Neural cell (in vitro differentiated cells): ENCODE measurements at regions not wholly inside any gene's neighbourhood (a gene's known extent, or its start where the extent isn't known, plus 50 kb on each side); places are given as distances from the start of the nearest gene placed in this dataset.

Source experiments
- EP300 ChIP-seq: fragments of 450-650 bp; conservative IDR thresholded peaks from 2 replicates; pipeline ENCODE4 v1.6.1; 2014; ENCODE audit warnings: antibody characterized with exemption, mild to moderate bottlenecking, moderate library complexity; ENCODE audit not compliant: poor library complexity, severe bottlenecking
- EZH2 ChIP-seq: fragments of 200-600, 300-800 bp; shearing (Covaris generic), sonication (generic); IDR thresholded peaks from 2 replicates; pipeline ENCODE4 v1.6.1; 2014; ENCODE audit warnings: antibody characterized with exemption, low read length, borderline replicate concordance, mild to moderate bottlenecking; ENCODE audit not compliant: insufficient read depth, poor library complexity, severe bottlenecking
- MXI1 ChIP-seq: fragments of 450-650 bp; conservative IDR thresholded peaks from 2 replicates; pipeline ENCODE4 v1.6.1; 2014; ENCODE audit warnings: antibody characterized with exemption, mild to moderate bottlenecking; ENCODE audit not compliant: poor library complexity, severe bottlenecking
- POLR2AphosphoS5 ChIP-seq: IDR thresholded peaks from 2 replicates; pipeline ENCODE4 v1.6.1; 2012
- TF ChIP-seq, protein P1 (sequence below): fragments of 450-650 bp; IDR thresholded peaks from 2 replicates; pipeline ENCODE4 v1.5.1; 2014; ENCODE audit warnings: antibody characterized with exemption, mild to moderate bottlenecking, moderate library complexity; ENCODE audit not compliant: poor library complexity, severe bottlenecking

DNA sequence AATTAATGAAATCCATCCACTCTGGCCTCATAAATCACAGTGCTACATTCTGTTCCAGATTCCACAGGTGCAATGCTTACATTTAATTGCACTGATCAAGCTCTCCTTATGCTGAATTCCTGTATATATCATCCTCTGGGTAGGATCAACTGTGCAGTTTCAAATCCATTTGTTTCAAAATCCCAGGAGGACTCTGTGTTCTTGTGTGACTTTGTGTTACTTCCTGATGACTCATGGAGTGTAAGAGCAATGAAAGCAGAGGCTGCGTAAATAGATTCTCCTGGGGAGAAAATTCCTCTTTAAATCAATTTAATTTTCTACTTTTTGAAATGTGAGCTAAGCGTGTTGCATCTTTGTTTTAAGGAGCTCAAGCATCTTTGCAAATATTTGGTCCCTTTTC lies 752.7 kb downstream of the METTL15 start:
- TF ChIP-seq, protein P1, sequence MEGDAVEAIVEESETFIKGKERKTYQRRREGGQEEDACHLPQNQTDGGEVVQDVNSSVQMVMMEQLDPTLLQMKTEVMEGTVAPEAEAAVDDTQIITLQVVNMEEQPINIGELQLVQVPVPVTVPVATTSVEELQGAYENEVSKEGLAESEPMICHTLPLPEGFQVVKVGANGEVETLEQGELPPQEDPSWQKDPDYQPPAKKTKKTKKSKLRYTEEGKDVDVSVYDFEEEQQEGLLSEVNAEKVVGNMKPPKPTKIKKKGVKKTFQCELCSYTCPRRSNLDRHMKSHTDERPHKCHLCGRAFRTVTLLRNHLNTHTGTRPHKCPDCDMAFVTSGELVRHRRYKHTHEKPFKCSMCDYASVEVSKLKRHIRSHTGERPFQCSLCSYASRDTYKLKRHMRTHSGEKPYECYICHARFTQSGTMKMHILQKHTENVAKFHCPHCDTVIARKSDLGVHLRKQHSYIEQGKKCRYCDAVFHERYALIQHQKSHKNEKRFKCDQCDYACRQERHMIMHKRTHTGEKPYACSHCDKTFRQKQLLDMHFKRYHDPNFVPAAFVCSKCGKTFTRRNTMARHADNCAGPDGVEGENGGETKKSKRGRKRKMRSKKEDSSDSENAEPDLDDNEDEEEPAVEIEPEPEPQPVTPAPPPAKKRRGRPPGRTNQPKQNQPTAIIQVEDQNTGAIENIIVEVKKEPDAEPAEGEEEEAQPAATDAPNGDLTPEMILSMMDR: no peak
- TF ChIP-seq MXI1 (no peak), EZH2 (no peak), EP300 (no peak), POLR2AphosphoS5 (no peak)
